IMR-90 (cell line): ENCODE measurements at regions not wholly inside any gene's neighbourhood (a gene's known extent, or its start where the extent isn't known, plus 50 kb on each side); places are given as distances from the start of the nearest gene placed in this dataset.

ENCODE experiments used
- ATAC-seq: fragments of 200-7000 bp; cut with Tn5 transposase; 2 replicates; pipeline ENCODE4 v1.9.1; 2020; ENCODE audit warnings: low read depth, mild to moderate bottlenecking, moderate library complexity
- BruUV-seq: library from RNA; stranded (reverse); fragments of 400-500 nt; replicated peaks from 2 replicates; lab custom pipeline; 2021; lab: Mats Ljungman, UMichigan
- CTCF ChIA-PET: fragments of 300-600 bp; formaldehyde crosslinking; extraction: SDS; loops from one replicate; lab custom pipeline; 2021; ENCODE audit warnings: antibody characterized with exemption; lab: Yijun Ruan, JAX
- POLR2A ChIA-PET: fragments of 300-600 bp; sonication (Branson Sonifier 250); formaldehyde crosslinking; loops from one replicate; lab custom pipeline; 2022; ENCODE audit warnings: antibody characterized with exemption; ENCODE audit not compliant: unreplicated experiment; lab: Charles Lee
- DNase-seq: peaks from one replicate; pipeline ENCODE4 v3.0.0; 2013
- H2AFZ ChIP-seq: replicated peaks from 2 replicates; pipeline ENCODE3; 2013; ENCODE audit warnings: low read length, mild to moderate bottlenecking; ENCODE audit not compliant: poor library complexity
- H2AK5ac ChIP-seq: 2 replicates; pipeline ENCODE4 v1.6.1; 2013; ENCODE audit warnings: low read depth, low read length, inconsistent platforms
- H2AK9ac ChIP-seq: replicated peaks from 2 replicates; pipeline ENCODE3; 2013; ENCODE audit warnings: mild to moderate bottlenecking, low read depth, low read length, moderate library complexity; ENCODE audit not compliant: poor library complexity
- H2BK120ac ChIP-seq: 2 replicates; pipeline ENCODE4 v1.6.1; 2013; ENCODE audit warnings: low read depth, low read length, inconsistent platforms
- H2BK15ac ChIP-seq: 3 replicates; pipeline ENCODE4 v1.6.1; 2013; ENCODE audit warnings: low read depth, low read length, inconsistent platforms
- H2BK20ac ChIP-seq: 2 replicates; pipeline ENCODE4 v1.6.1; 2013; ENCODE audit warnings: low read depth, mild to moderate bottlenecking, inconsistent platforms, low read length, moderate library complexity
- H2BK5ac ChIP-seq: 2 replicates; pipeline ENCODE4 v1.6.1; 2013; ENCODE audit warnings: mild to moderate bottlenecking, low read depth, low read length, inconsistent platforms; ENCODE audit not compliant: poor library complexity, severe bottlenecking
- H3K14ac ChIP-seq: replicated peaks from 2 replicates; pipeline ENCODE4 v1.6.1; 2013; ENCODE audit warnings: low read depth, low read length, inconsistent platforms
- H3K18ac ChIP-seq: 2 replicates; pipeline ENCODE4 v1.6.1; 2013; ENCODE audit warnings: low read depth, low read length, control low read depth
- H3K23ac ChIP-seq: 2 replicates; pipeline ENCODE4 v1.6.1; 2013; ENCODE audit warnings: low read depth, low read length, inconsistent platforms
- H3K27ac ChIP-seq: 2 replicates; pipeline ENCODE4 v1.5.1; 2013; ENCODE audit warnings: mild to moderate bottlenecking, control low read depth, low read length; ENCODE audit not compliant: insufficient read depth
- H3K27me3 ChIP-seq: 2 replicates; pipeline ENCODE4 v1.6.1; 2013; ENCODE audit warnings: low read length; ENCODE audit not compliant: control insufficient read depth, insufficient read depth
- H3K36me3 ChIP-seq: 2 replicates; pipeline ENCODE4 v1.6.1; 2013; ENCODE audit warnings: low read length, mixed read lengths; ENCODE audit not compliant: control insufficient read depth, insufficient read depth
- H3K4ac ChIP-seq: 2 replicates; pipeline ENCODE4 v1.6.1; 2013; ENCODE audit warnings: low read depth, low read length, inconsistent platforms
- H3K4me1 ChIP-seq: 2 replicates; pipeline ENCODE4 v1.6.1; 2013; ENCODE audit warnings: low read length, mixed read lengths; ENCODE audit not compliant: control insufficient read depth, insufficient read depth
- H3K4me2 ChIP-seq: 2 replicates; pipeline ENCODE4 v1.6.1; 2013; ENCODE audit warnings: low read depth, mild to moderate bottlenecking, control low read depth, low read length, moderate library complexity
- H3K4me3 ChIP-seq: 2 replicates; pipeline ENCODE4 v1.5.1; 2013; ENCODE audit warnings: low read depth, mild to moderate bottlenecking, control low read depth, low read length, moderate library complexity; ENCODE audit not compliant: insufficient read depth
- H3K56ac ChIP-seq: 2 replicates; pipeline ENCODE4 v1.6.1; 2013; ENCODE audit warnings: low read length, inconsistent platforms; ENCODE audit not compliant: insufficient read depth; ENCODE audit errors: extremely low read depth
- H3K79me1 ChIP-seq, 2 experiments: 2 replicates each; pipeline ENCODE4 v1.6.1; 2013; ENCODE audit warnings: low read length in 2 of 2, inconsistent platforms in 1 of 2, low read depth in 1 of 2
- H3K9ac ChIP-seq: 2 replicates; pipeline ENCODE4 v1.6.1; 2013; ENCODE audit warnings: low read depth, low read length, control low read depth
- H3K9me1 ChIP-seq: 2 replicates; pipeline ENCODE4 v1.6.1; 2013; ENCODE audit warnings: low read length, inconsistent platforms; ENCODE audit not compliant: insufficient read depth
- H3K9me3 ChIP-seq: 2 replicates; pipeline ENCODE4 v1.6.1; 2013; ENCODE audit warnings: low read length; ENCODE audit not compliant: control insufficient read depth, insufficient read depth
- H4K20me1 ChIP-seq: 2 replicates; pipeline ENCODE4 v1.6.1; 2013; ENCODE audit warnings: low read length, inconsistent platforms; ENCODE audit not compliant: insufficient read depth
- H4K5ac ChIP-seq: 2 replicates; pipeline ENCODE4 v1.6.1; 2013; ENCODE audit warnings: mild to moderate bottlenecking, low read depth, low read length, control low read depth
- H4K8ac ChIP-seq, 2 experiments: 2 replicates each; pipeline ENCODE4 v1.6.1; 2013; ENCODE audit warnings: low read depth in 2 of 2, low read length in 2 of 2, control low read depth in 1 of 2, inconsistent platforms in 1 of 2
- H4K91ac ChIP-seq: 2 replicates; pipeline ENCODE4 v1.6.1; 2013; ENCODE audit warnings: low read depth, low read length, inconsistent platforms; ENCODE audit not compliant: insufficient read depth
- BHLHE40 ChIP-seq: fragments of 150-350 bp; IDR thresholded peaks from 2 replicates; pipeline ENCODE4 v1.6.1; 2016; ENCODE audit warnings: mild to moderate bottlenecking, low read depth, low read length
- CEBPB ChIP-seq: IDR thresholded peaks from 2 replicates; pipeline ENCODE4 v1.6.1; 2012; ENCODE audit warnings: low read depth, low read length, improper control_type of control experiment
- CHD1 ChIP-seq: IDR thresholded peaks from 2 replicates; pipeline ENCODE4 v1.6.1; 2012; ENCODE audit warnings: low read depth, low read length, improper control_type of control experiment
- CTCF ChIP-seq: conservative IDR thresholded peaks from 2 replicates; pipeline ENCODE4 v1.5.1; 2012; ENCODE audit warnings: mild to moderate bottlenecking, low read depth, low read length, improper control_type of control experiment
- ELK1 ChIP-seq: fragments of 150-350 bp; IDR thresholded peaks from 2 replicates; pipeline ENCODE4 v1.6.1; 2016; ENCODE audit warnings: low read depth, mild to moderate bottlenecking, low read length, moderate library complexity, borderline replicate concordance
- FOS ChIP-seq: fragments of 150-350 bp; IDR thresholded peaks from 2 replicates; pipeline ENCODE4 v1.6.1; 2016; ENCODE audit warnings: low read depth, low read length
- MAFK ChIP-seq: IDR thresholded peaks from 2 replicates; pipeline ENCODE4 v1.6.1; 2012; ENCODE audit warnings: low read depth, low read length, improper control_type of control experiment
- MAZ ChIP-seq: IDR thresholded peaks from 2 replicates; pipeline ENCODE4 v1.6.1; 2012; ENCODE audit warnings: low read depth, mild to moderate bottlenecking, low read length, improper control_type of control experiment, moderate library complexity, borderline replicate concordance
- NFE2L2 ChIP-seq: fragments of 150-350 bp; IDR thresholded peaks from 2 replicates; pipeline ENCODE4 v1.6.1; 2016; ENCODE audit warnings: low read depth, mild to moderate bottlenecking, low read length
- RAD21 ChIP-seq: IDR thresholded peaks from 2 replicates; pipeline ENCODE4 v1.6.1; 2012; ENCODE audit warnings: low read length, improper control_type of control experiment
- RCOR1 ChIP-seq: IDR thresholded peaks from 2 replicates; pipeline ENCODE4 v1.6.1; 2012; ENCODE audit warnings: mild to moderate bottlenecking, low read length, improper control_type of control experiment; ENCODE audit not compliant: insufficient replicate concordance
- RFX5 ChIP-seq: IDR thresholded peaks from 2 replicates; pipeline ENCODE4 v1.8.0; 2012; ENCODE audit warnings: low read depth, mild to moderate bottlenecking, low read length, moderate library complexity
- USF2 ChIP-seq: fragments of 150-350 bp; IDR thresholded peaks from 2 replicates; pipeline ENCODE4 v1.6.1; 2017; ENCODE audit warnings: mild to moderate bottlenecking, antibody characterized with exemption, low read length, low read depth
- dilution Hi-C: fragments of 300-500 bp; cut with HindIII; formaldehyde crosslinking; loops from one replicate; pipeline ENCODE4 v1.14.3; 2018; ENCODE audit warnings: low sequenced_read_pairs; ENCODE audit not compliant: unreplicated experiment
- in situ Hi-C: fragments of 300-500 bp; cut with MboI; formaldehyde crosslinking; loops from 3 replicates; pipeline ENCODE4 v1.14.3; 2019; ENCODE audit warnings: low sequenced_read_pairs, inconsistent platforms, mixed read lengths
- intact Hi-C: fragments of 100-400 bp; cut with micrococcal nuclease; formaldehyde crosslinking; loops from 2 replicates; pipeline ENCODE4 v1.10.0; 2022

GRCh38 chr9:115262952-115263351 is 145.0 kb upstream of the TNC start:
- dilution Hi-C loops (no loop called here), intact Hi-C loops (loop anchor here (2.0 to 5.0 kb wide), 2 partner anchors 104 to 144 kb away; partner anchors contain the start of gene TNC), in situ Hi-C loops (no loop called here)
- Histone ChIP-seq H2AFZ (no peak overlapping the region), H2AK5ac (peak overlapping the region; percentile 11; the same call in 1 of the 2 replicates), H3K9me3 (no peaks in the 10 kb centered on the region), H4K20me1 (no peaks in the 10 kb centered on the region), H3K27me3 (no peaks in the 10 kb centered on the region), H4K8ac (peak overlapping the region; percentile 26 to 53; a peak in 1 of 4 replicates), H3K14ac (no peak overlapping the region; the same call in 1 of the 2 replicates), H3K23ac (no peak overlapping the region; the same call in 1 of the 2 replicates), H4K91ac (peak overlapping the region; percentile 89; the same call in 1 of the 2 replicates), H3K9ac (no peak overlapping the region), H3K4me3 (no peak overlapping the region), H3K9me1 (peaks cover 7% of the 10 kb centered on the region), H2BK15ac (peak overlapping the region; percentile 18; the same call in 1 of the 3 replicates), H2BK20ac (peak overlapping the region; percentile 73; the same call in 1 of the 2 replicates), H3K36me3 (no peaks in the 10 kb centered on the region), H3K18ac (peak overlapping the region; percentile 36), H2BK5ac (peak overlapping the region; percentile 74), H3K4me2 (no peak overlapping the region), H4K5ac (peak overlapping the region; percentile 37; the same call in 1 of the 2 replicates), H3K27ac (peak overlapping the region; percentile 35; the same call in 1 of the 2 replicates), H3K4ac (no peak overlapping the region), H3K4me1 (peaks cover 14% of the 10 kb centered on the region), H2BK120ac (peak overlapping the region; percentile 5; the same call in 1 of the 2 replicates), H3K79me1 (no peaks in the 10 kb centered on the region), H2AK9ac (no peak overlapping the region), H3K56ac (no peak overlapping the region)
- 0 out of 2 replicates have a peak, but pooled peaks have one; percentile 6 for ATAC-seq
- TF ChIP-seq RFX5 = no peak
- no peak for TF ChIP-seq MAFK
- TF ChIP-seq ELK1 = no peak
- TF ChIP-seq MAZ = no peak
- no peak for TF ChIP-seq CEBPB
- TF ChIP-seq CHD1 = no peak
- no peak for TF ChIP-seq NFE2L2
- no peak for TF ChIP-seq USF2
- no peak for TF ChIP-seq CTCF
- TF ChIP-seq RCOR1 = no peak
- no peak for TF ChIP-seq FOS
- no peak for TF ChIP-seq BHLHE40
- no peak for TF ChIP-seq RAD21
- BruUV-seq = no TSS peak
- POLR2A ChIA-PET = no interaction called here
- CTCF ChIA-PET = no interaction called here
- DNase-seq = peak; percentile 6
